ENCODE measurements at regions not wholly inside any gene's neighbourhood (a gene's known extent, or its start where the extent isn't known, plus 50 kb on each side); places are given as distances from the start of the nearest gene placed in this dataset.
"Not testable (repeated sequence)": the region's sequence is repeated elsewhere in the genome, so short reads cannot be mapped to it uniquely, and the experiment has no call there.

DNA sequence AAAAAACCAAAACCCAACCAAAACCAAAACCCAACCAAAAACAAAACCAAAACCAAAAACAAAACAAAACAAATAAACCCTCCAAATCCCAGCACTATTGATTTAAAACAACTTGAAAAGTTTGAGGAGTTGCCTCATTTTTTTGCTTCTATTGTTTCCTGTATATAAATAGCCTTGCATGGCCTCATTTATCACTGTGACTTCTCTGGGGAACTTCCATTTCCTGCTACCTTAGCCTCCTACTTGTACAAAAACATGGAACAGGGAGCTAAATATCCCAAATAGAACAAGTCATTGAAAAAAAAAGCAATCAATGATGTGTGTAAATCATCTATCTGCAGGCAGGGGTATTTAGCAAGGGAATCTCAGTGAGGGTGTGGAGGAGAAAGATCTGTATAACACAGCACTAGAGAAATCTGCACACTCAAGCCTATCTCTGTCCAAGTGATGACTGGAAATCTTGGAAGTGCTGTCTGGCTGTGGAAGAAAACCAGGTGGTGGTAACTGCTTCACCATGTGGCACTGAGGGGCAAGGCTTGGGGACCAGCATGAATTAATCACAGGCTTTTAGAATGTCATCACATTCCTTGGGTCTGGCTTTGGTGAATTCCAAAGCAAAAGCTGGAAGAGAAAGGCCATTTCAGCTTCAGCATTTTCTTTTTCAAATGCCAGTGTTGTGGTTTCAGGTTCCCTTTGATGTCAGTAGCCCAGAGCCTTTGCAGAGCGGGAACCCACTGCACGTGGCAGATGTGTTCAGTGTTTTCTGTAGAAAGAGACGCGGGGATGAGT lies 349.5 kb upstream of the ZNF32 start:
- Histone ChIP-seq H3K27ac (ENCODE audit: low read length) (no peak overlapping the region), H3K4me3 (ENCODE audit: low read length) (no peak overlapping the region), H3K27me3 (ENCODE audit: control insufficient read depth, insufficient read depth, low read length) (peaks cover 2% of the 10 kb centered on the region), H3K4me1 (ENCODE audit: control insufficient read depth, insufficient read depth, low read length) (no peaks in the 10 kb centered on the region), H3K9me3 (ENCODE audit: control insufficient read depth, insufficient read depth, low read length) (no peaks in the 10 kb centered on the region), H3K36me3 (ENCODE audit: control insufficient read depth, insufficient read depth, low read length) (no peaks in the 10 kb centered on the region)
- no peaks in the 10 kb centered on the region for H3K4me1 Mint-ChIP-seq
- H3K36me3 Mint-ChIP-seq: no peaks in the 10 kb centered on the region
- no peak for ATAC-seq
- H3K27ac Mint-ChIP-seq: no peak overlapping the region
- H3K27me3 Mint-ChIP-seq (ENCODE audit: low read depth in 2 of 2): peaks cover 14 to 24% of the 10 kb centered on the region in 2 donors
- 55% methylated on average over 4 of the region's 4 CpGs for WGBS (ENCODE audit: insufficient coverage)
- TF ChIP-seq, protein P1, sequence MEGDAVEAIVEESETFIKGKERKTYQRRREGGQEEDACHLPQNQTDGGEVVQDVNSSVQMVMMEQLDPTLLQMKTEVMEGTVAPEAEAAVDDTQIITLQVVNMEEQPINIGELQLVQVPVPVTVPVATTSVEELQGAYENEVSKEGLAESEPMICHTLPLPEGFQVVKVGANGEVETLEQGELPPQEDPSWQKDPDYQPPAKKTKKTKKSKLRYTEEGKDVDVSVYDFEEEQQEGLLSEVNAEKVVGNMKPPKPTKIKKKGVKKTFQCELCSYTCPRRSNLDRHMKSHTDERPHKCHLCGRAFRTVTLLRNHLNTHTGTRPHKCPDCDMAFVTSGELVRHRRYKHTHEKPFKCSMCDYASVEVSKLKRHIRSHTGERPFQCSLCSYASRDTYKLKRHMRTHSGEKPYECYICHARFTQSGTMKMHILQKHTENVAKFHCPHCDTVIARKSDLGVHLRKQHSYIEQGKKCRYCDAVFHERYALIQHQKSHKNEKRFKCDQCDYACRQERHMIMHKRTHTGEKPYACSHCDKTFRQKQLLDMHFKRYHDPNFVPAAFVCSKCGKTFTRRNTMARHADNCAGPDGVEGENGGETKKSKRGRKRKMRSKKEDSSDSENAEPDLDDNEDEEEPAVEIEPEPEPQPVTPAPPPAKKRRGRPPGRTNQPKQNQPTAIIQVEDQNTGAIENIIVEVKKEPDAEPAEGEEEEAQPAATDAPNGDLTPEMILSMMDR (IDR thresholded peaks at IDR 0.05): no peak
- DNase-seq: no peak
- intact Hi-C loops (cut with micrococcal nuclease): no loop called here
- H3K9me3 Mint-ChIP-seq: peaks cover 0 to 3% of the 10 kb centered on the region in 2 donors
- no peak overlapping the region for H3K4me3 Mint-ChIP-seq

DNA sequence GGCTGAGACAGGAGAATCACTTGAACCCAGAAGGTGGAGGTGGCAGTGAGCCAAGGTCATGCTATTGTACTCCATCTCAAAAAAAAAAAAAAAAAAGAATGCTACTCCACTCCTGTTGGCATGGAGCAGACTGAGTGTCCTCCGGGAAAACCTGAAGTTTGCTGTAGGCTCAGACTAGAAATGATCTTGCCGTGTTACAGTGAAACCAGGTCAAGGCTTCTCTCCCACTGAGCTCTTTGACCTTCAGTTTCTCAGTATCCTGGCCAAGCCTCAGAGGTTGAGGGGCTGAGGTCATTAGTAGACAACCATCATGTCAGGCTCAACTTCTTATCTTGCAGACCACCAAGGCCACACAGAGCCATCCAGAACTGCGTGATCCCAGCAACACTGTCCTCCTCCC lies 348.6 kb upstream of the ZNF32 start:
- intact Hi-C loops (cut with micrococcal nuclease): no loop called here
- H3K9me3 ChIP-seq (ENCODE audit: control insufficient read depth, insufficient read depth, low read length): no peaks in the 10 kb centered on the region
- ATAC-seq: no peak
- TF ChIP-seq, protein P1 (IDR thresholded peaks at IDR 0.05): no peak
- H3K27ac Mint-ChIP-seq: no peak overlapping the region
- H3K36me3 Mint-ChIP-seq: no peaks in the 10 kb centered on the region
- H3K27ac ChIP-seq (ENCODE audit: low read length): no peak overlapping the region
- DNase-seq: no peak
- H3K27me3 ChIP-seq (ENCODE audit: control insufficient read depth, insufficient read depth, low read length): peaks cover 2% of the 10 kb centered on the region
- H3K4me3 ChIP-seq (ENCODE audit: low read length): no peak overlapping the region
- H3K4me1 ChIP-seq (ENCODE audit: control insufficient read depth, insufficient read depth, low read length): no peaks in the 10 kb centered on the region
- no peak overlapping the region for H3K4me3 Mint-ChIP-seq
- H3K27me3 Mint-ChIP-seq (ENCODE audit: low read depth in 2 of 2): peaks cover 9 to 21% of the 10 kb centered on the region in 2 donors
- WGBS (ENCODE audit: insufficient coverage): 66% methylated on average over 3 of the region's 3 CpGs
- no peaks in the 10 kb centered on the region for H3K36me3 ChIP-seq (ENCODE audit: control insufficient read depth, insufficient read depth, low read length)
- peaks cover 0 to 3% of the 10 kb centered on the region in 2 donors for H3K9me3 Mint-ChIP-seq
- no peaks in the 10 kb centered on the region for H3K4me1 Mint-ChIP-seq

DNA sequence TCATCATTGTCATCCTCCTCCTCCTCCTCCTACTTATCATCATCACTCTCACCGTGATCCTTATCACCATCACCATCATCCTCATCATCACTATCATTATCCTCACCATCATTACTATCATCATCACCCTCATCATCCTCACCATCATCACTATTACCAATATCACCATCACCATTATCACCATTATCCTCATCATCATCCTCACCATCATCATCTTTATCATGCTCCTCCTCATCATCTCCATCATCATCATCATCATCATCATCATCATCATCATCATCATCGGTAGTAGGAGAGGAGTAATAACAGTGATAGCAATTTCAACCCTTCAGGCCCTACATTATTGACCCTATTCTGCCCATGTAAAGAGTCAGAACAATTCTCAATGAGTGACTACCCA lies 345.9 kb upstream of the ZNF32 start:
- intact Hi-C loops (cut with micrococcal nuclease): no loop called here
- Histone ChIP-seq H3K9me3 (ENCODE audit: control insufficient read depth, insufficient read depth, low read length) (no peaks in the 10 kb centered on the region), H3K4me1 (ENCODE audit: control insufficient read depth, insufficient read depth, low read length) (no peaks in the 10 kb centered on the region), H3K27me3 (ENCODE audit: control insufficient read depth, insufficient read depth, low read length) (peaks cover 2% of the 10 kb centered on the region), H3K4me3 (ENCODE audit: low read length) (no peak overlapping the region), H3K36me3 (ENCODE audit: control insufficient read depth, insufficient read depth, low read length) (no peaks in the 10 kb centered on the region), H3K27ac (ENCODE audit: low read length) (no peak overlapping the region)
- peaks cover 11 to 27% of the 10 kb centered on the region in 2 donors for H3K27me3 Mint-ChIP-seq (ENCODE audit: low read depth in 2 of 2)
- TF ChIP-seq, protein P1 (IDR thresholded peaks at IDR 0.05): no peak
- no peak overlapping the region for H3K4me3 Mint-ChIP-seq
- H3K36me3 Mint-ChIP-seq: no peaks in the 10 kb centered on the region
- H3K9me3 Mint-ChIP-seq: peaks cover 0 to 3% of the 10 kb centered on the region in 2 donors
- ATAC-seq (no peak), DNase-seq (no peak)
- no peak overlapping the region for H3K27ac Mint-ChIP-seq
- no peaks in the 10 kb centered on the region for H3K4me1 Mint-ChIP-seq
- WGBS (ENCODE audit: insufficient coverage): 86% methylated on average over 1 of the region's 2 CpGs

DNA sequence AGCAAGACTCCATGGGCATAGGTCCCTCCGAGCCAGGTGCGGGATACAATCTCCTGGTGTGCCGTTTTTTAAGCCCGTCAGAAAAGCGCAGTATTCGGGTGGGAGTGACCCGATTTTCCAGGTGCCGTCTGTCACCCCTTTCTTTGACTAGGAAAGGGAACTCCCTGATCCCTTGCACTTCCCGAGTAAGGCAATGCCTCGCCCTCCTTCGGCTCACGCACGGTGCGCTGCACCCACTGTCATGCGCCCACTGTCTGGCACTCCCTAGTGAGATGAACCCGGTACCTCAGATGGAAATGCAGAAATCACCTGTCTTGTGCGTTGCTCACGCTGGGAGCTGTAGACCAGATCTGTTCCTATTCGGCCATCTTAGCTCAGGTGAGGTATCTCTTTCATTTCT lies 344.1 kb upstream of the ZNF32 start:
- H3K36me3 ChIP-seq (ENCODE audit: control insufficient read depth, insufficient read depth, low read length); H3K27ac Mint-ChIP-seq; H3K4me1 ChIP-seq (ENCODE audit: control insufficient read depth, insufficient read depth, low read length); H3K4me1 Mint-ChIP-seq; H3K9me3 ChIP-seq (ENCODE audit: control insufficient read depth, insufficient read depth, low read length); H3K4me3 Mint-ChIP-seq; H3K36me3 Mint-ChIP-seq; H3K9me3 Mint-ChIP-seq; ATAC-seq; intact Hi-C loops (cut with micrococcal nuclease); H3K27me3 ChIP-seq (ENCODE audit: control insufficient read depth, insufficient read depth, low read length); H3K4me3 ChIP-seq (ENCODE audit: low read length); H3K27ac ChIP-seq (ENCODE audit: low read length); DNase-seq: not testable (repeated sequence)
- 93% methylated on average over 19 of the region's 19 CpGs for WGBS (ENCODE audit: insufficient coverage)
- peaks cover 11 to 31% of the 10 kb centered on the region in 2 donors for H3K27me3 Mint-ChIP-seq (ENCODE audit: low read depth in 2 of 2)
